ENCODE measurements at regions not wholly inside any gene's neighbourhood (a gene's known extent, or its start where the extent isn't known, plus 50 kb on each side); places are given as distances from the start of the nearest gene placed in this dataset.
"Not testable (repeated sequence)": the region's sequence is repeated elsewhere in the genome, so short reads cannot be mapped to it uniquely, and the experiment has no call there.

DNA sequence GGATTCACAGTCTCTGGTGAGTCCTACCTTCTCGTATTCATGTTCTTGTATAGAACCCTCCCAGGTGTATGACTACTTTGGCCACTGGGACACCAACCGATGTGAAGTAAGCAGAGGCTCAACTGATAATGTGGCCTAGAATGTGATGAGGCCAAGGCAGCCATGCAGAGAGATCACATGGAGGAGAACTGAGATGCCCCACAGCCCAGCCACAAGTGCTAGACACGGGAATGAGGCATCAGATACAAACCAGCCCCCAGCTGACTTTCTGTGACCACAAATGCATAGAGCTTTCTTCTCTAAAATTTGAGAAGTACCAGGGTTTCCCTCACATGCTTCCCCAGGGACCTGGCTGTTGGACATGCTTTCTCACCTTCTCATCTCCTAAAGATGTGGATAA lies 375.7 kb downstream of the CCSER2 start:
- DNase-seq: no peak

GRCh38 chr10:84706431-84706830 lies 378.0 kb downstream of the CCSER2 start:
- DNase-seq: no peak

GRCh38 chr10:84706875-84707274 lies 378.5 kb downstream of the CCSER2 start:
- peak; percentile 16 for DNase-seq

DNA sequence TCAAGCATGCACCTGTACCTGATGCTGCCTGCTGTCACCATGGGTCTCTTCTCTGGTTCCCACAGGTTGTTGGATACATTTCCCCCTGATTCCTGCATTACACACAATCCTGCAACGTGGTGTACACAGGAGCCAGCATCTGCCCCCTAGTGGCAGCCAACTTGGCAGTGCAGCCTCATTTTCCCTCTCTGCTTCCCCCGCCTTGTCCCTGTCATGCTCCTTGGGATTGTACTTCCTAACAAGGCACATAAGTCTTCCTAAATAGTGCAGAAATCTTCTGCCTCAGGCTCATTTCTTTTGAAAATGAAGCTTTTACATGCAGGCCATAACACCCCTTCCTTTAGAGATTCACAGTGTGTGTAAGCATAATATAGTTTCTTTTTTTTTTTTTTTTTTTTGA lies 387.5 kb downstream of the CCSER2 start:
- DNase-seq: peak; percentile 11

DNA sequence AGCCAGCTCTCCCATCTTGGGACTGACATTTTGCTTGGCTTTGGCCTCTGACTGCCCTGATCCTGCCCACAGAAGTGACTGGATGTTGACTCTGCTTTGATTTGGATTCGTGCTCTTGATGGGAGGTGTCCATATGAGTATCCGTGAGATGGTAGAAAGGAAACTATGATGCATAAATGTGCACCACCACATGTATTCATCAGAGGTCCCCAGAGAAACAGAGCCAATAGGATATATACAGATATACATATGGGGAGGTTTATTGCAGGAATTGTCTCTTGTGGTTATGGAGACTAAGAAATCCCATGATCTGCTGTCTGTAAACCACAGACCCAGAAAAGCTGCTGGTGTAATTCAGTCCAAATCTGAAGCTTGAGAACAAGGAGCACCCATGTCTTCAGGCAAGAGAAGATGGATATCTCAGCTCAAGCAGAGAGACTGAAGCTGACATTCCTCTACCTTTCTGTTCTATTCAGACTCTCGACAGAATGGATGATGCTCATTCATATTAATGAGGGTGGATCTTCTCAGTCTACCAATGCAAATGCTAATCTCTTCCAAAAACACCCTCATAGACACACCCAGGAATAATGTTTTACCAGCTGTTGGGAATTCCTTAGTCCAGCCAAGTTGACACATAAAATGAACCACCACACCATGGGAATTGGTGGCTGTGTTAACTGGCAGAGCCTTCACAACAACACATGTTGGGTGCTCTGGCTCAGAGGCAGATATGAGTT lies 390.7 kb downstream of the CCSER2 start:
- DNase-seq: no peak

DNA sequence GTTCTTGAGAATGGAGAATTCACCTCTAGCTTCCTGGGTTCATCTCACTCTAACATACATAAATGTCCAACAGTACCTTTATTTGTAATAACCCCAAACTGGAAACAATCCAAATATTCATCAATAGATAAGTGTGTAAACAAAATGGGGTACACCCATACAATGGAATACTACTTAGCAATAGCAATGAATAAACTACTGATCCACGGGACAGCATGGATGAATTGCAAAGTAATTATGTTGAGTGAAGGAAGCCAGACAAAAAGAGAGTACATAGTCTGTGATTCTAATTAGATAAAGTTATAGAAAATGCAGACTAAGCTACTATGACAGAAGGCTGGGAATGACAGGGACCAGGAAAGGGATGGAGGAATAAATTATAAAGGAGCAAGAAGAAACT lies 391.3 kb downstream of the CCSER2 start:
- DNase-seq: no peak

- DNase-seq: no peak
These were observed 399.0 kb downstream of the CCSER2 start for GRCh38 chr10:84727398-84727797.

DNA sequence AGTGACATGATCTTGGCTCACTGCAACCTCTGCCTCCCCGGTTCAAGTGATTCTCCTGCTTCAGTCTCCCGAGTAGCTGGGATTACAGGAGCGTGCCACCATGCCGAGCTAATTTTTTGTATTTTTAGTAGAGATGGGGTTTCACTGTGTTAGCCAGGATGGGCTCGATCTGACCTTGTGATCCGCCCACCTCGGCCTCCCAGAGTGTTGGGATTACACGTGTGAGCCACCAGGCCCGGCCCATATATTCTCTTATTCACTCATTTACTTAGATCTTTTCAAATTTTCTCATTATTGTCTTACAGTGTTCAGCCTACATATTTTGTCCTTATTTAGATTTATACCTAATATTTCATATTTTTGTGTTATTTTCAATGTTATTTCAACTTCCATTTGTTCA lies 410.7 kb downstream of the CCSER2 start:
- DNase-seq: not testable (repeated sequence)

- no peak for DNase-seq
These were observed 411.3 kb downstream of the CCSER2 start for GRCh38 chr10:84739641-84740040.

DNA sequence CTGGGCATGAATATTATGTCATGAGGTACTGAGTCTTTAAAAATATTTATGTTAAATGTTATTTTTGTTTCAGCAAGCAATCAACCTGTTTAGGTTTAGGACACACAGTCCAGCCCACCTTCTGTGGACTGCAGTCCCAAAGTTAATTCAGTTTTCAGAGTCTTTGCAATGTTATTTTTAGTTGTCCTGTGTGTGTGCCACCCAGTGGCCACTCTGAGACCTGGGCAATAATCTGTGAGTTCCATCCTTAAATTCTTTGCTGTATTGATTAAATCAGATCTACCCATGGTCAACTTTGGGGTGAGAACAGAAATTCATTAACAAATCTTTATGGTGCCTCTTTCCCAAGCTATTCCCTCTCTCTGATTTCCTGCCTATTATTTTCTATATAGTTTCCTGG lies 415.1 kb downstream of the CCSER2 start:
- DNase-seq: no peak

- peak; percentile 34 for DNase-seq
These were observed 426.9 kb downstream of the CCSER2 start for GRCh38 chr10:84755311-84755710.

DNA sequence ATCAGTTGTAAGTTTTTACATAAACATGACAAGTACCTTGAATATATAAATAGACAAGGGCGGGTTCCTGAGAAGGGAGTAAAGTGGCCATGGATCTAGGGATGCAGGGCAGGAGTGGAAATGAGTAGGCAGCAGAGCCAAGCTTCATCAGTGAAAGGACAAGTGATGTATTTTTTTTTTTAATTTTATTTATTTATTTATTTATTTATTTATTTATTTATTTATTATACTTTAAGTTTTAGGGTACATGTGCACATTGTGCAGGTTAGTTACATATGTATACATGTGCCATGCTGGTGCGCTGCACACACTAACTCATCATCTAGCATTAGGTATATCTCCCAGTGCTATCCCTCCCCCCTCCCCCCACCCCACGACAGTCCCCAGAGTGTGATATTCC lies 428.3 kb downstream of the CCSER2 start:
- DNase-seq: not testable (repeated sequence)

- DNase-seq: not testable (repeated sequence)
These were observed 433.7 kb downstream of the CCSER2 start for GRCh38 chr10:84761994-84762614.

GRCh38 chr10:84762754-84763394 lies 434.5 kb downstream of the CCSER2 start:
- DNase-seq: no peak

DNA sequence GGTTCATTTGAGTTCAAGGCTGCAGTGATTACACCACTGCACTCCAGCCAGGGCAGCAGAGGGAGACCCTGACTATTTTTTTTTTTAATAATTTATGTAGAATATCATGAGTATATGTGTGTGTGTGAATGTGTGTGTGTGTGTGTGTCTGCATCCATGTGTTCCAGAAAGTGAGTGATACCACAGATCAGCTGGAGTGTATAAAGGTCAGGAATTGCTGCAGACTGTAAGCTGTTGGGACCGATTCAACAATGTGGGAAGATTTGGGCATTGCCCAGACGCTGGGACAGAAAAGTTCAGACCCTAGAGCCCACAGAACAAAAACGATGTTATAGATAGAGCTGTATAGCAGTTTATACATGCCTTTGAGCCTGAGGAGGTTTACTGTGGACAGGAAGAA lies 435.6 kb downstream of the CCSER2 start:
- no peak for DNase-seq

- DNase-seq: no peak
These were observed 436.7 kb downstream of the CCSER2 start for GRCh38 chr10:84765086-84765485.

DNA sequence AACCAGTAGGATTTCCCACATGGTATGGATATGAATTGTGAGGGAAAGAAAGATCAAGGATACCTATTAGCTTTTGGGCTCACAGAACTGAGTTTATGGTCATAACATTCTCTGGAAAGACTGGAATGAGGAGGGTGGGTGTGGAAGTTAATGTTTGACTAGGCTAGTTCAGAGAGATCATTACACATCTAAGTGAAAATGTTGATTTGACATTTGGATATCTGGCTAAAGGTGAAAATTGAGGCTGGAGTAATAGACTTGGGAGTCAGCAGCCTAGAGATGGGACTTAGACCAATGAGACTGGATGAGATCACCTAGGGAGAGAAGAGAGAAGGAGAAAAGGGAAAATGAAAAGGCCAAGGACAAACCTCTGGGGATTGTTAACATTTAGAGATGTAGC lies 437.3 kb downstream of the CCSER2 start:
- DNase-seq: no peak

DNA sequence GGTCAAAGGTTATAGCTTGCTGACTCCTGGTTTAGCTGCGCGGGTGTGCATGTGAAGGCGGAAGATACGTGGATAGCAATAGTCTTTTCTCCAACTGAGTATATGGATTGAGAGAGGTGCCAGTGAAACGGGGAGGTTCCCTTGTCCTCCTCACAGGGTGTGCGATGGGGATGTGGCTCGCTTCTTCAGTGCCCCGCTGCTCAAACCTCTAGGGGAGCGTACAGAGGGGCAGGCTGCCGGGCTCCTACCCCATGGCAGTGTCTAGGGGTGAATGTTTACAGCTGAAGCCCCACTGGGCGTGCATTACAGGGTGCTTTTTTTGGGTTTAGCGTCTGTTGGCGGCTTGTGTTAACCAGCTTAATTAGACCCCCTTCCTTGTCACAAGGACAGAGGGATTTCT lies 438.5 kb downstream of the CCSER2 start:
- no peak for DNase-seq

DNA sequence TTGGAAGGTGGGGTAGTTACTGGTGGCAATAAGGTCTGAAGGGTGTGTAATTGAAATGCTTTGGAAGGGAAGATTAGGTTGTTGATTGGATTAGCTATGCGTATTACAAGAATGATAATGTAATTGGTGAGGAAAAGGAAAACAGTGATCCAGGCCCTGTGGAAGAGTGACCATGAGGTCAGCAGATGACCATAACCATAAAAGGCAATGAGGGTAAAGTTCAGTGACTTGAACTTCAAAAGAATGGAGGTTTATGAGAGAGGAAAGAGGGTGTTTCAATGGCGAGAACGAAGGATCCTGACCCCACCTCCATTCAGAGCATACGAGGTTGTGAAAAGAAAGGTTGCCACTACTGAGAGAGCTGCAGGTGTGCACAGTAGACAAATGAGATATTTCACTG lies 439.7 kb downstream of the CCSER2 start:
- no peak for DNase-seq

DNA sequence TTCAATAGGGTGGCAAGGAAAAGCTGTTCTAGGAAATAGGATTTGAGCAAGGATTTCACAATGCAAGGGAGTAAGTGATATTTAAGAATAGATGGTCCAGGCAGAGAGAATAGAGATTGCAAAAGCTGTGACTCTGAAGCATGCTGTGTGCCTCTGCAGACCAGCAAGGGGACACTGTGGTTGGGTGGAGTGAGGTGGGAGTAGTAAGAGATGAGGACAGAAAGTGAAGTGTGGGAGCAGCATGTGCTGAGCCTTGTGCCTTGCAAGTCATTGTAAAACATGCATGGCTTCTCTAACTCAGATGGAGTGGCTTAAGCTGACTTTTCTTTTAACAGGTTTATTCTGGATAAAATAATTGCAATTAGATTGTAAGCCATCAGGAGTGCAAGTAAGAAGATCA lies 442.4 kb downstream of the CCSER2 start:
- DNase-seq: no peak

DNA sequence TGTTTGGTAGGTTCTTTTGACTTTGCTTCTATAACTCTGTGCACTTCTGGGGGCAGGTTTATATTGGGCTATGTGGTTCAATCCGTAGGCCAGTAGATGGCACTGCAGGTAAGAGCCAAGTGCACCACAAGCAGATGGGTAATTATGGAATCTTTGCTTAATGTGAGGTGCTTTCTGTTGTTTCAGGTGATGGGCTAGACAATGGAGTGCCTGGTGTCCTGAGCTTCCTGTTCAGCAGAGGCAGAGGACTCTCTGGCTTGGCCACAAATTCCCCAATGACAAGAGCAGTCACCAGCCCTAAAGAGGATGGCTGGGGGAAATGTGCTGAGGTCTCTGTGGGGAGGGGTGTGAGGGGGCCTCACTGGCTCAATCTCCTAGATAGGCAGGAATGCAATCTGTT lies 455.0 kb downstream of the CCSER2 start:
- DNase-seq: peak; percentile 60

- no peak for DNase-seq
These were observed 455.5 kb downstream of the CCSER2 start for GRCh38 chr10:84783909-84784308.

DNA sequence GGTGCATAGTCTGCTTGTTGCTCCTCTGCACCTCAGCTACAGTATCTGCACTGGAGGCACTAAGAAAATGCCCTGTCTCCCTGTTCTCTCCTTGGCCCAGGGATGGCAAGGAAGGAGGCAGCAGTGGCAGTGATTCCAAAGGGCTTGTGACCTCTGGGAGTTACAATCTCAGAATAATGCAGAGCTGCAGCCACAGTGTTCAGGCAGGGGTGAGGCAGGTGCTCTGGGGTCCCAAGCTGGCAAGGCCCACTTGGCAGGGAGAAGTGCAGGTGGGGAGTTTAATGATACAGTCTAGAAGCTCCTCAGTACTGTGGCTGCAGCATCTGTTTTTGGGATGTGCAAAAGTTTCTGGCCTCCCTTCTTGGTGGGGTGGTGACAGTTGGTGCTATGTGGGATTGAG lies 456.4 kb downstream of the CCSER2 start:
- no peak for DNase-seq

DNA sequence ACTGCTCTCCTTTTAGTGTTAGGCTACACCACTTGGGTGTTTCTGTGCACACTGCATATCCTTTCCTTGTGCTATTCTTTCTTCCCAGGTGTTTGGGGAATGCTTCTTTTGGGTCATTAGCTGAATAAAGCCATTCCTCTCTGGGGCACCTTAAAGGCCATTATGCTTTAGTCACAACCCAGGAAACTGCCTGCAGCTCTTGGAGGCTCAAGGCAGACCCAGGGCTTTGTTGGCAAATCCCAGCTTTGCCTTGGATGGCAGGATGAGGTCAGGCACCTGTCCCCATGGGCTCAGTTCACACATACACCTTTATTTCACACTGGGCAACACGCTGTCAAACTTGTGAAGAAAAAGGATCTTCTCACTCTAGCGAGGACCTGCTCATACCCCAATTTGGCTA lies 460.6 kb downstream of the CCSER2 start:
- no peak for DNase-seq

All from tongue (tissue), 1 donor.